Heart left ventricle (tissue), 16 donors: ENCODE measurements at regions not wholly inside any gene's neighbourhood (a gene's known extent, or its start where the extent isn't known, plus 50 kb on each side); places are given as distances from the start of the nearest gene placed in this dataset.
A peak's percentile ranks its signal among the peaks of the same experiment; 100 is the strongest.

Experiments used
- ATAC-seq, 4 donors: fragments of 200-7000 bp; cut with Tn5 transposase; one replicate each; pipeline ENCODE4 v1.9.1; 2020 to 2022; ENCODE audit warnings: moderate library complexity in 4 of 4, mild to moderate bottlenecking in 3 of 4, moderate number of reproducible peaks in 1 of 4
- DNase-seq, 5 donors: peaks; one replicate each; pipeline ENCODE4 v3.0.0-alpha.2; 2020
- H3K27ac ChIP-seq, 12 donors: fragments of 200-600 bp; sonication (generic) in 4 of 12; one replicate each; pipeline versions ENCODE4 v1.5.0 to v1.8.0; 2016 to 2022; ENCODE audit warnings: mild to moderate bottlenecking in 2 of 12
- H3K27me3 ChIP-seq, 9 donors: fragments of 200-600 bp; sonication (generic) in 2 of 9; one replicate each; pipeline versions ENCODE4 v1.5.1 to v1.8.0; 2016 to 2022; ENCODE audit warnings: mild to moderate bottlenecking in 3 of 9
- H3K36me3 ChIP-seq, 9 donors: fragments of 200-600 bp; sonication (generic) in 2 of 9; one replicate each; pipeline versions ENCODE4 v1.5.0 to v1.8.0; 2018 to 2022; ENCODE audit warnings: mild to moderate bottlenecking in 2 of 9
- H3K4me1 ChIP-seq, 12 donors: fragments of 200-600 bp; sonication (generic) in 4 of 12; one replicate each; pipeline versions ENCODE4 v1.5.0 to v1.8.0; 2016 to 2022; ENCODE audit warnings: mild to moderate bottlenecking in 3 of 12
- H3K4me3 ChIP-seq, 12 donors: fragments of 200-600 bp; sonication (generic) in 4 of 12; one replicate each; pipeline versions ENCODE4 v1.5.0 to v1.8.0; 2017 to 2022; ENCODE audit warnings: mild to moderate bottlenecking in 9 of 12, moderate library complexity in 4 of 12
- H3K9me3 ChIP-seq, 12 donors: fragments of 200-600 bp; sonication (generic) in 4 of 12; one replicate each; pipeline versions ENCODE4 v1.5.0 to v1.8.0; 2016 to 2022; ENCODE audit warnings: mild to moderate bottlenecking in 1 of 12
- CTCF ChIP-seq, 12 donors: fragments of 200-600 bp; sonication (generic) in 4 of 12; IDR thresholded peaks; one replicate each; pipeline versions ENCODE4 v1.5.0 to v1.8.0; 2018 to 2022; ENCODE audit warnings: antibody characterized with exemption in 12 of 12, mild to moderate bottlenecking in 5 of 12
- POLR2A ChIP-seq, 2 donors: fragments of 450-650 bp; IDR thresholded peaks; one replicate each; pipeline ENCODE4 v1.6.1; 2017; ENCODE audit warnings: antibody characterized with exemption in 2 of 2, mild to moderate bottlenecking in 2 of 2, moderate library complexity in 2 of 2
- WGBS, 4 donors: extraction: QIAGEN DNeasy Blood & Tissue Kit in 2 of 4; methylation state at CpG; one replicate each; pipeline versions ENCODE4 v1.1.5 to v1.1.7; 2013 to 2018; 5-methylcytosine and 5-hydroxymethylcytosine counted together
- intact Hi-C, 10 donors: fragments of 100-400 bp; cut with DNase I; formaldehyde crosslinking; loops; one replicate each; pipeline versions ENCODE4 v1.11.1 to v1.14.2; 2022
- donor health status: ischemic (EF 13 %, LVEDD 7.1; RV severe dilation, severe dysfunction).
- donor health status: healthy with polysubstance abuse.
- donor health status: DM: no; HTN: yes; CAD: no.
- donor health status: DM: no; HTN: no; CAD: no.
- donor health status: ischemic (EF 25% LVEDD 6.9; RV normal size, moderate dysfunction).
- donor health status: ischemic (EF 25% LVEDD 5.7; RV mildly dilated, moderate dysfunction).
- donor health status: healthy.
- donor health status: DM: yes; HTN: yes; CAD: no.
- donor health status: ischemic (EF 35%, LVEDD 5.7; RV mildly dilated, moderate dysfunction).
- donor health status: nonischemic (EF 11% LVEDD 7.7; RV severe dilation, severe dysfunction).
- donor health status: DM: yes; HTN: yes; CAD: no.
- donor health status: PGD.
- donor health status: ischemic (EF 29% LVEDD 5.4; RV normal size, mild dysfunction).
- donor health status: nonischemic (EF 23%, LVEDD 6.1; RV moderate dilation, normal function).

GRCh38 chr3:152656214-152656971 is 178.5 kb upstream of the P2RY1 start:
- Histone ChIP-seq H3K9me3 (peaks cover 0 to 11% (median 0%) of the 10 kb centered on the region in 12 donors), H3K4me3 (peak overlapping the region in 5 of 12 donors; percentile 1 to 30 (median 23)), H3K27ac (peak overlapping the region in 7 of 12 donors; percentile 6 to 53 (median 8)), H3K27me3 (no peaks in the 10 kb centered on the region), H3K4me1 (peaks cover 0 to 19% (median 7%) of the 10 kb centered on the region in 12 donors), H3K36me3 (no peaks in the 10 kb centered on the region)
- DNase-seq: no peak
- intact Hi-C loops: no loop called here
- WGBS, 4 donors: 30 to 43% (median 38%) methylated on average over 10 of the region's 10 CpGs
- TF ChIP-seq CTCF (IDR thresholded peaks at IDR 0.05) (no peak), POLR2A (IDR thresholded peaks at IDR 0.05) (no peak)
- peak in 2 of 4 donors; percentile 47 to 49 for ATAC-seq

- peak overlapping the region in 3 of 12 donors; percentile 6 to 36 (median 8) for H3K27ac ChIP-seq
Measured at GRCh38 chr3:152656972-152657355, 178.0 kb upstream of the P2RY1 start.

GRCh38 chr3:152658977-152659720 is 175.8 kb upstream of the P2RY1 start:
- DNase-seq (no peak), ATAC-seq (no peak)
- no peaks in the 10 kb centered on the region for H3K27me3 ChIP-seq
- peaks cover 0 to 17% (median 0%) of the 10 kb centered on the region in 12 donors for H3K9me3 ChIP-seq
- no peaks in the 10 kb centered on the region for H3K36me3 ChIP-seq
- H3K4me3 ChIP-seq: no peak overlapping the region
- WGBS, 4 donors: 55 to 64% (median 59%) methylated on average over 5 of the region's 5 CpGs
- intact Hi-C loops: no loop called here
- H3K27ac ChIP-seq: no peak overlapping the region
- peaks cover 0 to 19% (median 7%) of the 10 kb centered on the region in 12 donors for H3K4me1 ChIP-seq
- TF ChIP-seq CTCF (IDR thresholded peaks at IDR 0.05) (no peak), POLR2A (IDR thresholded peaks at IDR 0.05) (no peak)

More at GRCh38 chr3:152656972-152657355, 178.0 kb upstream of the P2RY1 start:
- H3K9me3 ChIP-seq: peaks cover 0 to 13% (median 0%) of the 10 kb centered on the region in 12 donors
- DNase-seq (no peak), ATAC-seq (no peak)
- peak overlapping the region in 2 of 12 donors; percentile 23 to 30 for H3K4me3 ChIP-seq
- no peaks in the 10 kb centered on the region for H3K27me3 ChIP-seq
- peaks cover 0 to 19% (median 7%) of the 10 kb centered on the region in 12 donors for H3K4me1 ChIP-seq
- no peaks in the 10 kb centered on the region for H3K36me3 ChIP-seq
- intact Hi-C loops: no loop called here
- TF ChIP-seq POLR2A (IDR thresholded peaks at IDR 0.05) (no peak), CTCF (IDR thresholded peaks at IDR 0.05) (no peak)

- H3K4me1 ChIP-seq: peaks cover 0 to 3% (median under 1%) of the 10 kb centered on the region in 12 donors
- no peak overlapping the region for H3K27ac ChIP-seq
- no peak for DNase-seq
- intact Hi-C loops: no loop called here
- no peaks in the 10 kb centered on the region for H3K27me3 ChIP-seq
- 92 to 95% (median 92%) methylated on average over 2 of the region's 2 CpGs for WGBS, 4 donors
- H3K9me3 ChIP-seq: peaks cover 0 to 17% (median 0%) of the 10 kb centered on the region in 12 donors
- TF ChIP-seq POLR2A (IDR thresholded peaks at IDR 0.05) (no peak), CTCF (IDR thresholded peaks at IDR 0.05) (peak in 3 of 12 donors; percentile 8 to 43 (median 36))
- no peak overlapping the region for H3K4me3 ChIP-seq
- ATAC-seq: no peak
- no peaks in the 10 kb centered on the region for H3K36me3 ChIP-seq
Measured at GRCh38 chr3:152662157-152662556, 172.8 kb upstream of the P2RY1 start.
